RPMI8226 (cell line): ENCODE measurements at regions not wholly inside any gene's neighbourhood (a gene's known extent, or its start where the extent isn't known, plus 50 kb on each side); places are given as distances from the start of the nearest gene placed in this dataset.
"Not testable (repeated sequence)": the region's sequence is repeated elsewhere in the genome, so short reads cannot be mapped to it uniquely, and the experiment has no call there.

Source experiments
- DNase-seq: peaks from one replicate; pipeline ENCODE4 v3.0.0-alpha.2; 2015

DNA sequence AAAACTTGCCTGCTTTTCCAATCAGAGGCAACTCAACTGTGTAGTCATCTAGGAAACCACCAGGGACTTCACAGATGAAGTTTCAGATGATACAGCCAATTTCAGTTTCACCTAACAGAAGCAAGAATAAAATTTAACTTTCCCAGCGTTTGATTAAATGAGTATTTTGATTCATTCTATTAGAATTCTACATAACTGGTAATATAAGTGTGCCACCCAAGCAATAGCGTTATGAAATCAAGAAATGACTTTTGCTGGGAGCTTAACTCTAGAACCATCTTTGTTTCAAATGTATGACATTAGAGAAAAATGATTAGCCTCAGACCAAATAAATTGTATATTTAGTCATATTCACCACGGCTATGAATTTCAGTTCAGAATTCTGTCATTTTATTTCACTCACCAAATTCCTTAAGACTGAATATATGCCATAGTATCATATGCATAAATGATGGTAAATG lies 239.3 kb downstream of the NRIP1 start:
- no peak for DNase-seq

DNA sequence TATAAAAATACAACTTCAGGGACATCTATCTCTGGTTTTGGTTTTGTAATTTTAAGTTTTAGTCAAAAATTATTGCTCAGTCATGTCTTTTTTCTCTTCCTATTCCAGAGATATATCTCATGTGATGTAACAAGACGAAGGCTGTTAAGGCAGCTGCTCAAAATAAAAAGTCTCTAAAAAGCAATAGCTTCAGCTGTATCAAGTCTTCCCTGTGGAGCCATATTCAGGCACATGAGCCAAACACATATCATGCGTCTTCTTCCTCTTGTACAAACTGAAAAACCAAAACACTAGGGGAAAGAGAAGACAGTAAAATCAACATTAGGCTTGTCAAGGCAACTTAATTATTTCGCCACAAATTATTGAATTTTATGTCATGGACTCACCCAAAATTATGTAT lies 240.7 kb downstream of the NRIP1 start:
- DNase-seq, result no peak

- no peak for DNase-seq
Observed at GRCh38 chr21:14817311-14817710, 247.5 kb downstream of the NRIP1 start.

- DNase-seq, result no peak
Observed at GRCh38 chr21:14814991-14815390, 249.8 kb downstream of the NRIP1 start.

DNA sequence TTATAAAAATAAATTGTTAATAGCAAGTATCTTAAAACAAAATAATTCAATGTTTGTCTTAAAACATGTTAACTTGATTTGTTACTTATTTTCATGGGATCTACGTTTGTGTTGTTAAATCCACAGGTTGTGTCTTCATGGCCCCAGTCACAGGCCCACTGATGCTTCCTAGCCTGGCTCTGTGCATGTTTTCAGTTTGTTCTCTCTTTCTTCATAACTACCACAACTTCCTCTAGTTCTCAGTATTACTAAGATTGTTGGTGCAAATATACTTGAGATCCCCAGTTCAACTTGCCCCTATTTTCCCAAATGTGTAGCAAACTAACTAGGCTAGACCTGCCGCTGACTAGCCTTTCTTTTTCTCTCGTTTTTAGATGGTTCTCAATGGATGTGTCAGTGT lies 250.5 kb downstream of the NRIP1 start:
- no peak for DNase-seq

- not testable (repeated sequence) for DNase-seq
Observed at GRCh38 chr21:14804170-14804569, 258.1 kb upstream of the SAMSN1 start.

- DNase-seq, result no peak
Observed at GRCh38 chr21:14797543-14797942, 251.4 kb upstream of the SAMSN1 start.

DNA sequence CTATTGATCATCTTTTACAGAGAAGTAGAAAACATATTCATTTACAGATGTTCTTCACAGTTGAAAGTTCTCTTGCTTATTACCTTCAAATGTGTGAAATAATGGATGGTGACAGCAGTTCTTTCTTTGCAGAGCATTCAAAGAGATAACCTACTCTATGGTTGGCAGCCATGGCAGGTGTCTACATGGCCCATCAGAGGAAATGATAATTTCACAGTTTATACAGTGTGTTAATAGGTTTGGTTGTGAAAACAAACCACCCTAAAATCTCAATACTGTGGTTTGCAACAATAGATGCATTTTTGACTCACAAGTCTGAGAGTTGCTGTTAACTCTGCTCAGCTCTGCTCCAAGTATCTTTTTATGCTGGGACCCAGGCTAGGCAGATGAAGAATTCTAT lies 241.2 kb upstream of the SAMSN1 start:
- no peak for DNase-seq

DNA sequence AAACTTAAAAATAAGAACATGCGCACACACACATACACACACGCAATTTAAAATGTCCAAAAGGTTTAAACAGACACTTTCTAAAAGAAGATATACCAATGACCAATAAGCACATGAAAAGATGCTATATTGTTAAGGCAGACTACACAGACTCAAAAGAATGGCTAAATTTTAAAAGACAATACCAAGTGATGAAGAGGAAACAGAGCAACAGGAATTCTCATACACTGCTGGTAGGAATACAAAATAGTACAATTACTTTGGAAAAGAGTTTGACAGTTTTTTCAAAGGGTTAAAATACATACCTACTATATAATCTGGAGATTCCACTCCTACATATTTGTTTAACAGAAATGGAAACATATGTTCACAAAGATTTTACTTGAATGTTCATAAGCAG lies 239.6 kb upstream of the SAMSN1 start:
- no peak for DNase-seq

- peak; percentile 43 for DNase-seq
Observed at GRCh38 chr21:14773777-14774345, 227.7 kb upstream of the SAMSN1 start.

GRCh38 chr21:14771593-14771992 lies 225.5 kb upstream of the SAMSN1 start:
- DNase-seq, result no peak

GRCh38 chr21:14768042-14768441 lies 221.9 kb upstream of the SAMSN1 start:
- no peak for DNase-seq

GRCh38 chr21:14767192-14767852 lies 221.2 kb upstream of the SAMSN1 start:
- DNase-seq, result no peak

DNA sequence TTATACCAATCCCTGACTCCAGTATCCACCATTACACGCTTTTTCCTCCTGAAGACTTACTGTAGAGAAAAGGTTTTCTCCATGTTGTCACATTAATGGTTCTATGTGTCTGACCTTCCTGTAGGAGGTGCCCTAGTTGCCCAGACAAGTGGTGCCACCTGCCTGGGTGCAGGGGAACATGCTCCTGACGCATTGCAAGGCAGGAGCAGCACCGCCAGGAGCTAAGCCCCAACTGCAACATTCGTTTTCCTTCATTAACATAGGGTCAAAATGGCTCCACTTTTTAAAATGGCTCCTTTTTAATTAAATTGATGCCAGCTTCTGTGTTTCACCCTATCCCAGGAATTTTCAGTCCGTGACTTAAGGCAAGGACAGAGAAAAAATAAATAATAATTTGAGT lies 220.1 kb upstream of the SAMSN1 start:
- no peak for DNase-seq

DNA sequence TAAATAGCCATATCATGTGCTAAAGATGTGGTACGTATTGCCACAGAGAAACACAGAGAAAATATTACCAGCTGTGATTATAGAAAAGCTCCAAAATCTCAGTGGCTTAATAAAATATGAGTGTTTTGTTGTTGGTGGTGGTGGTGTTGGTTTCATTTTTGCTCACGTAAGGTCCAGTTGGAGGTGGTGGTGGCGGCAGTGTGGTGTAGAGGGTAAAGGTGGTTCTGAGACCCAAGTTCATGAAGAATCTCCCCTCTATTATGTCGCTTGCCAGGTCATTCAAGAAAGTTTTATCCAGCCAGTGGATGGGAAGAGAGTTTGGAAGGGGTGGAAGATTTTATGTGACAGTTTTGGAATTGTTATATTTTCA lies 217.6 kb upstream of the SAMSN1 start:
- peak; percentile 38 for DNase-seq

DNA sequence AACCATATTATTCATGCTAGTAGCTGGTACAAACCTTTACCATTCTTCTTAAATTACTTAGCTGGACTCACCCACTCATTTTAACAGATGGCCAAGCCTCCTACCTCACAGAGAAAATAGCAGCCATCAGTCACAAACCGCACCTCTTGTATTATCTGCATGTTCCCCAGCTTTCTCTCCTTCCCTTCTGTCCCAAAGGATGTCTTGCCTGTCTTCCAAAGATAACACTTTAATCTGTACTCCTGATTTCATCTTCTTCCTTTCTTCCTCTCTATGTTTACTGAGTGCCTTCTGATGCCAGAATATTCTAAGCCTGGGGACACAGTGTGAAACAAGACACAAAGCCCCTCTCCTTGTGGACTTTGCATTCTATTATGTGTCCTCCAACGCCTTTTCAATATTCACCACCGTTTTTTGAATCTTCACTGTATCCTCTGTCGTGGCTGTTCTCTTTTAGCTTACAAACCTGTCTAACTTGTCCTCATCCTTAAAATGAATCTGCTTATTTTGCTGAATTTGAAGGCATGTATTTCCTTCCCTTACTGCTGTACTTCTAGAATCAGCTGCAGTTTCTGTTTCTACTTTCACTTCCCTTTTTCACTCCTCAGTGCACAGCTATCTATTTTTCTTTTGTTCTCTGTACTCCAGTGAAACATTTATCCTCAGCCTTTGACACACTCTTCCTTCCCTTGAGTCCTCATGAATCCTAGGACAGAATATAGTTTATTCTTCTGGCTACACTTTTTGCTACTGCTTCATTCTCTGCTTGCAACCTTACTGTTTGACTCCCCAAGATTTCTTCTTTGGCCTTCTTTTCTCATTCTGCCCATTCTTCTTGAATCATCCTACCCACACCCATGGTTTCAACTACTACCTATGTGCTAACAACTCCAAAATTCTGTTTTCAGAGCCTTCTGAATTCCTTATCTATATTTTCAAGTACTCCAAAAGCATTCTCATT lies 216.9 kb upstream of the SAMSN1 start:
- peak; percentile 85 for DNase-seq

DNA sequence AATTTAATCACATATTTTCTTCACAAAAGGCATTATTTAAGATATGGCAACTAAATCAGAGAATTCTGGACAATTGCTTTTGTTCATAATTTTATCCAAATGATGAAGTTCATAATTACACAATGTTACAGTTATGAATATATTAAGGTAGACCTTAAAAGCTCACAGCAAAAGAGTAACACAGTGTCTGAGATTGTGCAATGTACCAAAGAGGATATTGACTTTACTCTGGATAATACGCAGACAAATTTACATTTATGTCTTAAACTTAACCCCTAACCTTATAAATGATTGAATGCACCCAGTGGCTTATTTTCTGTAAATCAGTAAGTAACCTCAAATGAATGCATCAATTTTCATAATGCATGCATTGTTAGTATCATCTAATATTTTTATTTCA lies 216.2 kb upstream of the SAMSN1 start:
- DNase-seq, result no peak

- DNase-seq, result no peak
Observed at GRCh38 chr21:14759285-14759684, 213.2 kb upstream of the SAMSN1 start.

DNA sequence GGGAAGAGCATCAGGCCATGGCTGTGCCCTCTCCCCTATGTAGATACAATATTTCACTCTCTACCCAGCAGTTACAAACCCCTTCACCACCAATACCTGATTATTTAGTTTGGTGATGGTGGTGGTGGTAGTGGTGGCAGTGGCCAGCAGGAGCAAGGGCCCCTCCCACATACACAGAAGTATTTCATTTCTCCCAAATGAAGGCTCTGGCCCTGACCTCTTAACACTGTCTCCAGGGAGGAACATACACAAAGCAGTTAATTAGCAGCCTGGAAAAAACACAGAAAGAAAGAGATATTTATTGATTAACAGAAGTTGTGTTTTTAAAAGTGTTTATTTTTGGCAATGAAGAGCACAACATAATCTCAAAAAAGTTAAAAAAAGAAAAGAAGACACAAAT lies 212.7 kb upstream of the SAMSN1 start:
- DNase-seq, result no peak

DNA sequence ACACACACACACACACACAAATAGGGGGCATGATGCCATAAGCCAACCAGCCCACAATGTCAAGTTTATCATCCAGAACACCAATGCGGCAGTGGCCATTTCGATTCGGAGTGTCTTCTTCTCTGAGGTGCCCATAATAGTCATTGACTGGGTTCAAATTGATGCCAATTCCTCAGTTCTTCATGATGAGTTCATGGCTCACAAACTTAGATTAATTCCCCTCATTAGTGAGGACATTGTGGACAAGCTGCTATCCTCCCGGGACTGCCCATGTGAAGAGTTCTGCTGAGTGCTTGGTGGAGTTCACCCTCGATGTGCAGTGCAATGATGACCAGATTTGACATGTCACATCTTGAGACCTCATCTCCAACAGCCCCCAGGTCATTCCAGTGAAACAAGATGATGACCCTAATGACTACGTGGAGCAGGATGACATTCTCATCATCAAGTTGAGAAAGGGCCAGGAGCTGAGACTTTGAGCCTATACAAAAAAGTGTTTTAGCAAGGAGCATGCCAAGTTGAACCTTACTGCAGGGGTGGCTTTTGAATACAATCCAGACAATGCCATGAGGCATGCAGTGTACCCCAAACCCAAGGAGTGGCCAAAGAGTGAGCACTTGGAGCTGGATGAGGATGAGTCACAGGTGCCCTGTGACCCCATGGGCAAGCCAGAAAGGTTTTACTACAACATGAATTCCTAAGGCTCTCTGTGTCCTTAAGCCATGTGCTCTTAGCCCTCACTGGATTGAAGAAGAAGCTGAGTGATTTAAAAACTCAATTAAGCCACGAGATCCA lies 211.6 kb upstream of the SAMSN1 start:
- DNase-seq, result no peak

DNA sequence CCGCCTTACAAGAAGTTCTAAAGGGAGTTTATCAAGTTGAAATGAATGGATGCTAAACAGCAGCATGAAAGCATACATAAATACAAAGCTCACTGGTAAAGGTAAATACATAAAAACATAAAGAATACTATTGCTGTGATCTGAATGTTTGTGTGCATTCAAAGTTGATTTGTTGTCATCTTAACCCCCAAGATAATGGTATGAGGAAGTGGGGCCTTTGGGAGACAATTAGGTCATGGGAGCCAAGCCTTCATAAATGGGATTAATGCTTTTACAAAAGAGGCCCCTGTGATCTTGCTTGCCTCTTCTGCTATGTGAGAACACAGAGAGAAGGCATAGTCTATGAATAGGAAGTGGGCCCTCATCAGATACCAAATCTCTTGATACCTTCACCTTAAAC lies 209.0 kb upstream of the SAMSN1 start:
- DNase-seq, result no peak

- no peak for DNase-seq
Observed at GRCh38 chr21:14754682-14755081, 208.6 kb upstream of the SAMSN1 start.

- DNase-seq, result no peak
Observed at GRCh38 chr21:14754259-14754604, 208.1 kb upstream of the SAMSN1 start.
